Effector memory CD8-positive, alpha-beta T cell (primary cell): ENCODE measurements at regions not wholly inside any gene's neighbourhood (a gene's known extent, or its start where the extent isn't known, plus 50 kb on each side); places are given as distances from the start of the nearest gene placed in this dataset.

ENCODE experiments used
- ATAC-seq: fragments of 150-1000 bp; cut with Tn5 transposase; replicated peaks from 2 replicates; pipeline ENCODE4 v1.10.0; 2021; ENCODE audit warnings: mild to moderate bottlenecking, moderate library complexity
- DNase-seq, 3 experiments: peaks; one replicate each; pipeline ENCODE4 v3.0.0; 2021
- H3K27ac Mint-ChIP-seq, 2 donors: one replicate each; pipeline ENCODE4 v1.8.0; 2022; ENCODE audit warnings: mild to moderate bottlenecking in 2 of 2, mixed read lengths in 2 of 2, moderate library complexity in 2 of 2
- H3K27me3 Mint-ChIP-seq, 2 donors: one replicate each; pipeline ENCODE4 v1.8.0; 2022; ENCODE audit warnings: mixed read lengths in 2 of 2
- H3K36me3 Mint-ChIP-seq: one replicate; pipeline ENCODE4 v1.8.0; 2022; ENCODE audit warnings: mild to moderate bottlenecking, moderate library complexity, mixed read lengths; ENCODE audit not compliant: insufficient read depth
- H3K4me1 Mint-ChIP-seq, 2 donors: one replicate each; pipeline ENCODE4 v1.8.0; 2022; ENCODE audit warnings: low read depth in 2 of 2, mixed read lengths in 2 of 2
- H3K4me3 Mint-ChIP-seq, 2 donors: one replicate each; pipeline ENCODE4 v1.8.0; 2022; ENCODE audit warnings: mild to moderate bottlenecking in 2 of 2, mixed read lengths in 2 of 2, moderate library complexity in 2 of 2
- H3K9me3 Mint-ChIP-seq, 2 donors: one replicate each; pipeline ENCODE4 v1.8.0; 2022; ENCODE audit warnings: mixed read lengths in 2 of 2

DNA sequence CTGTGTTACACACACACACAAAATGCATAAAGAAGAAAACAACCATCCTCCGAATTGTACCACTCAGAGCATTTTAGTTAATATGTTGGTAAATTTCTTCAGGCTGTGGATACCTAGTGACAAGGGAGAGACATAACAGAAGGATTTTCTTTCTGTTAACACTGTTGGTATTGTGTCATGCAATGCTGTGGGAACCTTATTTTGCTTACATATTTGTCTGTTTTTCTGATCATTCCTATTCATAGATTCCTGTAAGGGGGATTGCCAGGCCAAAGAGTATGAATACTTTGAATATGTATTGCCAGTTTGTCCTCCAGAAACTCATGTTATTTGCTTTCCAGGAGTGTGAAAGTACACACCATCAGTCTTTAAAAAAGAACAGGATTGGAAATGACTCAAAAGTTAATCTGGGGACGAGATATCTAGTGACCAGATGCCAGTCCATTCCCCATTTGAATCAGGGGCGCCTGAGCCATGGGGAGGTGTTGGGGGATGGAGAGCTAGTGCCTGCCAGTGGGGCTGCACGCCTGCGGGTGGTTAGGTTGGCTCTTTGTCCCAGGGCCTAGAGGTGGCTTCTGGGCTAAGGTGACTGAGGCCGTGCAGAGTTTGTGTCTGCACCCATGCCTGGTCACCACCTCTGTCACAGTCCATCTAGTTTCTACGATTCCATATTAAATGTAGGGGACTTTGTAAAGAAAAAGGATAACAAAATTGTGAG, 142.0 kb downstream of the PTPN20 start:
- H3K9me3 Mint-ChIP-seq: peaks cover 0 to 1% of the 10 kb centered on the region in 2 donors
- no peak overlapping the region for H3K4me3 Mint-ChIP-seq
- DNase-seq: no peak
- H3K27ac Mint-ChIP-seq: no peak overlapping the region
- peaks cover 0 to 5% of the 10 kb centered on the region in 2 donors for H3K27me3 Mint-ChIP-seq
- ATAC-seq: no peak
- H3K4me1 Mint-ChIP-seq: peaks cover 3 to 4% of the 10 kb centered on the region in 2 donors
- no peaks in the 10 kb centered on the region for H3K36me3 Mint-ChIP-seq

DNA sequence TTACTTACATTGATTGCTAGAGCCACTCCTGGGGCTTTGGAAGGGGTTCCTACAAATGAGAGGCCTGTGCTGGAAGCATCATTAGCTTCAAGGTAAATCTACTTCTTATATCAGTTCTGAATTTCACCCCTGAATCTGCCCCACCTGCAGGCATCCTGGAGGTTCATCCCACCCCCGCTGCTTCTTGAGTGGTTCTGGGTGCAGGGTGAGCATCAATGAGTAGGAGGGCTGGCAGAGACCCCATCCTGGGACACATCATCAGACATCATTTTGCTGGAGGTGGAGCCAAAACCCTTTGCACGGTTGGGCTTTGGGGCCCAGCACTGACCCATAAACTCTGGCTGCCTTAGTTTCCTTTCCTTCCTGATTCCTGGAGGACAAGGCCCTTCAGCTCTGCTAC, 143.7 kb downstream of the PTPN20 start:
- DNase-seq (no peak), ATAC-seq (no peak)
- Mint-ChIP-seq H3K27ac (no peak overlapping the region), H3K27me3 (peaks cover 10 to 18% of the 10 kb centered on the region in 2 donors), H3K9me3 (peaks cover 0 to 1% of the 10 kb centered on the region in 2 donors), H3K36me3 (no peaks in the 10 kb centered on the region), H3K4me1 (peaks cover 0 to 2% of the 10 kb centered on the region in 2 donors), H3K4me3 (no peak overlapping the region)

DNA sequence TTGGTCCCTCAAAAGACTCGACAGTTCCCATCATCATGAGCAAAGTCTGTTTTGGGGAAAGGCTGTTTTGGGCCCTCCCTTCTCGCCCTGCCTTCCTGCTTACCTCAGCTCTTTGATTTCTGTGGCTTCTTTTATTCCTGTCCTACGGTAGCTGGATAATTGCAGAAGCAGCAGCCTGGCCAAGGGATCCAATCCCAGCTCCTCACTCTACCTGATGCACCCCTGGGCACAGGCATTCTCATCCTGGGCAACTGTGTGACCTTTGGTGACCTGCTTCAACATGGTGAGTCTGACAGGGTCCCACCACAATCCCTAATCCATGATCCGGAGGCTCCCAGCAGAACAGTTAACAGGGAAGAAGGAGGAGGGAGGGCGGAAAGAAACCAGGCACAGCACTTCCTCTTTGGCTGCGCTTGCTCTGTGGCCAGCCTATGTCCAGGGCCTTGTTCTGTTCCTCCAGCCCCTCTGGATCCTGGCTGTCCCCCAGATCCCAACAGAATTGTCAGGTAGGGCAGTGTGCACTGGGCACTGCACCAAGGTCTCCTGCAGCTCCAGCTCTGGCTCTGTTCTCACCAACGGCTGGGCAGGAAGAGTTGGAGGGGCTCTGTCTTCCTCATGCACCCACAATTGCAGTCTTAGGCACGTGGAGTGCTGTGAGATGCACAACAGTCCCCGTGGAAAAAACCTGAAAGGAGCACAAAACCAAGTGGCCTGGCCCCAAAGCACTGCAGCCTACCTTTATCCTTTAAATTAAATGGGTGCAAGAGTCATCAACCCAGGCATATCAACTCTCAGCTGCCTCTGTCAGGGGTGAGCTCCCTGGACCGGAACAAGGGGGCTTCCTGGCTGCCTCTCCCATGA, 144.4 kb downstream of the PTPN20 start:
- peaks cover 0 to 2% of the 10 kb centered on the region in 2 donors for H3K4me1 Mint-ChIP-seq
- peaks cover 0 to 1% of the 10 kb centered on the region in 2 donors for H3K9me3 Mint-ChIP-seq
- ATAC-seq (no peak), DNase-seq (no peak)
- H3K4me3 Mint-ChIP-seq: no peak overlapping the region
- no peak overlapping the region for H3K27ac Mint-ChIP-seq
- no peaks in the 10 kb centered on the region for H3K36me3 Mint-ChIP-seq
- peaks cover 10 to 18% of the 10 kb centered on the region in 2 donors for H3K27me3 Mint-ChIP-seq

DNA sequence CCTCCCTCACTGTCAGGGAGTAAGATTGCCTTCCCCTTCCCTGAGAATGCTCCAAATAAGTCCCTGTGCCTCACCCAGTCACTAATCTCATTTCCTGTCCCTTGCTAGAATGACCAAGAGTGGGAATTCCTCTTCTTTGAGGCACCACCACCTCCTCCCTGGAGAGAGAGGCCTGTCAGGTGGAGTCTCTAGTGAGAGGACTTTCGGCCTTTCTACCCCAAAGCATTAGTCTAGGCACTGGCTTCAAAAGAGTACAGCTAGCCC, 145.0 kb downstream of the PTPN20 start:
- no peak overlapping the region for H3K4me3 Mint-ChIP-seq
- H3K36me3 Mint-ChIP-seq: no peaks in the 10 kb centered on the region
- H3K27me3 Mint-ChIP-seq: peaks cover 10 to 18% of the 10 kb centered on the region in 2 donors
- H3K9me3 Mint-ChIP-seq: peaks cover 0 to 1% of the 10 kb centered on the region in 2 donors
- ATAC-seq: no peak
- peaks cover 0 to 2% of the 10 kb centered on the region in 2 donors for H3K4me1 Mint-ChIP-seq
- DNase-seq: no peak
- H3K27ac Mint-ChIP-seq: no peak overlapping the region

DNA sequence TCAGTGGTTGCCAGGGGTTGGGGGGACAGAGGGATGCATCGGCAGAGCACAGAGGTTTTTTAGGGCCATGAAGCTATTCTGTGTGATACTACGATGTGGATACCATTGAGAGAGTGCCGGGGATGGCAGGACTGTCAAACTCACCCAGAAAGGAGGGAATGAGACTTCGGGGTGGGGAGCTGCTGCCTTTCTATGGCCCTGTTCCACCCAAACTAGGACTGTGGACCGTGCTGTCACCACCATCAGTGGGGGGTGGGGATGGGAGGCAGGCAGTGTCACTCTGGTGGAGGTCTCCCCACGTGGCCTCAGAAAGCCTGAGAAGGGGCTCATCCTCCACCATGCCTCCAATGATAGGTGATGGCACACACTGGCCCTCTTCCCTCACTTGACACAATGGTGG, 146.2 kb downstream of the PTPN20 start:
- ATAC-seq (no peak), DNase-seq (no peak)
- Mint-ChIP-seq H3K4me1 (peaks cover 0 to 2% of the 10 kb centered on the region in 2 donors), H3K9me3 (peaks cover 0 to 1% of the 10 kb centered on the region in 2 donors), H3K36me3 (no peaks in the 10 kb centered on the region), H3K27me3 (peaks cover 10 to 18% of the 10 kb centered on the region in 2 donors), H3K27ac (no peak overlapping the region), H3K4me3 (no peak overlapping the region)

DNA sequence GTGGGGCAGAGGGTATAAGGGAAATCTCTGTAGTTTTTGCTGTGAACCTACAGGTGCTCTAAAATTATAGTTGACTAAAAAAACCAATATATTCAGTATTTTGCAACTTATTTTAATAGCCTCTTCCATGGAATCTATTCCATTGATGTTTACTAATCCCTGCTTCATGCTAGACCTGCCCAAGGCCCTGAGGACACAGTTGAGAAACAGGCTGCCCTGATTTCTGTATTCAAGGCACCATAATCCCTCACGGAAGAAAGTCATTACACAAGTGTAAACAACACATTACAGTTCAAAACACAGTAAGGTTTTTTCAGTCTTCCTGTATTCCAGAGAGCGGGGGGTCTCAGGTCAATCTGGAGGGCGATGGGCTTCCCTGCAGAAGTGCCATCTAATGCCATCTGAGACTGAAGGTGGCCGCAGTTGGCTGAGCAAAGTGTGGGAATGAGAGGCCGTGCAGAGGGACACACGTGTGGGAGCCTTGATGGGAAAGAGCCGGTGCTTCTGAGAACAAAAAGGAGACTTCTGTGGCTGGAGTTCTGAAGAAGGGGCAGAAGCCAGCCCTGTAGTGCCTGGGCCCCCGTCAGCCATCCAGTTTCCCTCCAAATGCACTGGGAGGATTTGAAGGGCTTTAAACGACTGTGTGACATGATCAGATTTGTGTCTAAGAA, 146.9 kb downstream of the PTPN20 start:
- Mint-ChIP-seq H3K27me3 (peaks cover 16 to 18% of the 10 kb centered on the region in 2 donors), H3K4me3 (no peak overlapping the region), H3K9me3 (peaks cover 0 to 1% of the 10 kb centered on the region in 2 donors), H3K27ac (no peak overlapping the region), H3K4me1 (peaks cover 0 to 2% of the 10 kb centered on the region in 2 donors), H3K36me3 (no peaks in the 10 kb centered on the region)
- ATAC-seq: no peak
- no peak for DNase-seq

DNA sequence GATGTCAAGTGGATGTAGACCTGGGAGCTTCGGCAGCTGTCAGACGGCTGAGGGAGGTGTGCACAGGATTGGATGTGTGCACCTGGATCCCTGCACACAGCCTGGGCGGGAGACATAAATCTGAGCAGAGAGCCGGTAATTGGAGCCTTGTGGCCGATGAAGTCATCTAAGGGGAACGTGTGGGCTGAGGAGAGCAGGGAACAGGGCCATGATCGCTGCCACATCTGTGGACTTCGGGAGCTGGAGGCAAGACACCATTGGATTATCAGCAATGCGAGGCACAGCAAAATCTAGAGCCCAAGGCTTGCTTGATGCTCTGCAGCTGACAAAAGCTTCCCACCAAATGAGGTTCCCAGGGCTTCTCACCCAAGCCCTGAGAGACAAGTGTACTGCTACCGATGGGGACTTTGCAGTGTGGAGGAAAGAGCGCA, 147.7 kb downstream of the PTPN20 start:
- Mint-ChIP-seq H3K4me3 (no peak overlapping the region), H3K27ac (no peak overlapping the region), H3K9me3 (peaks cover 0 to 1% of the 10 kb centered on the region in 2 donors), H3K4me1 (peaks cover 0 to 2% of the 10 kb centered on the region in 2 donors), H3K27me3 (peaks cover 16 to 18% of the 10 kb centered on the region in 2 donors), H3K36me3 (no peaks in the 10 kb centered on the region)
- no peak for DNase-seq
- no peak for ATAC-seq

DNA sequence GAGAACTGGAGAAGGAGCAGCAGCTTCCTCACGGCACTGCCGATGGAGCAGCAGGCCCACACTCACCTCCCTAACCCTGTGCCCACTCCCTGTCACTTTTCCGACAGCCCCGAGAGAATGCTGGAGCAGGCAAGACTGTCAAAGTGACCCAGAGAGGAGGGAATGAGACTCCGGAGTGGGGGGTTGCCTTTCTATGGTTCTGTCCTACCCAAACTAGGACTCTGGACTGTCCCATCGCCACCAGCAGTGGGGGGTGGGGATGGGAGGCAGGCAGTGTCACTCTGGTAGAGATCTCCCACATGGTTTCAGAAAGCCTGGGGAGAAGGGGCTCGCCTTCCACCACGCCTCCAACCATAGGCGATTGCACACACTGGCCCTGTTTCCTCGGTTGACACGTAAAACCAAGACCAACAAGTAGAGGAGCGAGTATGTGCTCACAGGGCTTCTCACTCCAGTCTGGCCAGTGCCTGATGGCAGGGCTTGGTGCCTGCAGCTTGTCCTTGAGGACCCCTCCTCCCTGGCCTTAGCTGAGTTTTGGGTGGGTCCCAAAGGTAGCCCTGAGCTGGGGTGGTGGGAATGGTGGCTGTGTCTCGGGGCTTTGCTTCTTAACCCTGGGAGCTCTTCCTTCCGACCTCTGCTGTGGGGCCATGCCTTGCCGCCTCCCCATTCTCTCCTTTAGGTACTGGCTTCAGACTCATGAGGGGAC, 148.5 kb downstream of the PTPN20 start:
- H3K4me3 Mint-ChIP-seq: no peak overlapping the region
- no peak overlapping the region for H3K27ac Mint-ChIP-seq
- DNase-seq: no peak
- H3K9me3 Mint-ChIP-seq: peaks cover 0 to 1% of the 10 kb centered on the region in 2 donors
- H3K4me1 Mint-ChIP-seq: peaks cover 0 to 2% of the 10 kb centered on the region in 2 donors
- H3K36me3 Mint-ChIP-seq: no peaks in the 10 kb centered on the region
- ATAC-seq: no peak
- H3K27me3 Mint-ChIP-seq: peaks cover 16 to 18% of the 10 kb centered on the region in 2 donors

DNA sequence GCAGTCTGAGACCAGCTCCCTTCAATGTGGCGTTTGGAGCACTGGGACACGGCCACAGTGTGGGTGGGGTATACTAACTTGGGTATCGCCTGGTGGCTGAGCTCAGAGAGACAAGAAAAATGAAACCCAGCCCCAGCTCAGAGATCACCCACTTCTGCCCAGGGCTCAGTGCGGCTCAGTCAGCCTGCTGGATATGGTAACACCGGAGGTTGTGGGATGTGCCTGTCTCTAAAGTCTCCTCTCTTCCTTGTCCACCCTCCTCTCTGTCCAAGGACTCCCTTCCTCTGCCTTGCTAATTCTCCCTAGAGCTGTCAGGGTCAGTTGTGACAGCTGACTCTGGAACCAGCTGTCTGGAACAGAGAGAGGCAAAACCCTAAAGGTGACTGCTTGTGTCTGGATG, 149.1 kb downstream of the PTPN20 start:
- Mint-ChIP-seq H3K4me3 (no peak overlapping the region), H3K36me3 (no peaks in the 10 kb centered on the region), H3K9me3 (peaks cover 0 to 1% of the 10 kb centered on the region in 2 donors), H3K4me1 (peaks cover 0 to 2% of the 10 kb centered on the region in 2 donors), H3K27me3 (peaks cover 16 to 18% of the 10 kb centered on the region in 2 donors), H3K27ac (no peak overlapping the region)
- DNase-seq (no peak), ATAC-seq (no peak)

DNA sequence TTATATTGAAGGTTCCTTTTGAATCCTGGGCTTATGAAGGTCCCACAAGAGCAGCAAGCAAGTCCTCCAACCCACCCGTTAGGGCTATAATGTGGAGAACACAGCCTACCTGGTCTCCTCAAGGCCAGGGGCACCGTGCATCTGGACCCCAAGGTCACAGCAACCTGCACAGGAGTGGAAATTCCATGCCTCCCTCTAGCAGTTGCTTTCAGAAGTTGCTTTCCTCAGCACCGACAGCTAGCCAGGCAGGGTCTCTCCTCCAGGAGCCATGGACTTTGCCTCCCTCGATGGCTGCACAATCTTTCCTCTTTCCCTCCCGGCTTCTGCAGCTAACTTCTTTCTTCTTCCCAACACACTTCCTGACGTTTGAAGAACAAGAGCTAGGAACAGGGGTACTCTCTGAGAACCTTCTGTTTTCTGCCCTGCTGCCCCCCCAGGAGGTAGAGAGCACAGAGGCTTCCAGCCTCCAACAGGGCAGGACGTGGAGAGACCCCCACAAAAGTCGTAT, 149.8 kb downstream of the PTPN20 start:
- no peak overlapping the region for H3K27ac Mint-ChIP-seq
- peaks cover 0 to 2% of the 10 kb centered on the region in 2 donors for H3K4me1 Mint-ChIP-seq
- DNase-seq (no peak), ATAC-seq (no peak)
- H3K4me3 Mint-ChIP-seq: no peak overlapping the region
- H3K36me3 Mint-ChIP-seq: no peaks in the 10 kb centered on the region
- H3K27me3 Mint-ChIP-seq: peaks cover 13 to 16% of the 10 kb centered on the region in 2 donors
- H3K9me3 Mint-ChIP-seq: peaks cover 0 to 1% of the 10 kb centered on the region in 2 donors

DNA sequence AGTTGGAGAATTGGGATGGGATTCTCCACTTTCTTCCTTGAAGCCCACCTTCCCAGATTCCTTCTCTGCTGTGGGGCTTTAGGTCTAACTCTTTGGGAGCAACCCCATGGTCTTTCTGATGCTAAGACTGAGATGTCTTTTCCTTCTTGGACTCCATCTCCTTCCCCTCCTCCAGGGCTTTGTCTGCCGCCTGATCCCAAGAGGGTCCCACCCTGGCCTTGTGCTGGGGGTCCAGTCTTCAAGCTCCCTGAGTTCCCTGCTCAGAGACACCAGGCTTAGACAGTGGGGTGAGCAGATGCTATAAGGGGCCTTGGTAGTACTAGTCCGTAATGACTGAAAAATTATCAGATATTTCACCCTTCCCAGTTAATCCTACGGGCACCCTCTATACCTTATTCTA, 150.5 kb downstream of the PTPN20 start:
- Mint-ChIP-seq H3K9me3 (peaks cover 0 to 1% of the 10 kb centered on the region in 2 donors), H3K4me3 (no peak overlapping the region), H3K27ac (no peak overlapping the region), H3K4me1 (no peaks in the 10 kb centered on the region), H3K27me3 (peaks cover 13 to 16% of the 10 kb centered on the region in 2 donors), H3K36me3 (no peaks in the 10 kb centered on the region)
- ATAC-seq (no peak), DNase-seq (no peak)

DNA sequence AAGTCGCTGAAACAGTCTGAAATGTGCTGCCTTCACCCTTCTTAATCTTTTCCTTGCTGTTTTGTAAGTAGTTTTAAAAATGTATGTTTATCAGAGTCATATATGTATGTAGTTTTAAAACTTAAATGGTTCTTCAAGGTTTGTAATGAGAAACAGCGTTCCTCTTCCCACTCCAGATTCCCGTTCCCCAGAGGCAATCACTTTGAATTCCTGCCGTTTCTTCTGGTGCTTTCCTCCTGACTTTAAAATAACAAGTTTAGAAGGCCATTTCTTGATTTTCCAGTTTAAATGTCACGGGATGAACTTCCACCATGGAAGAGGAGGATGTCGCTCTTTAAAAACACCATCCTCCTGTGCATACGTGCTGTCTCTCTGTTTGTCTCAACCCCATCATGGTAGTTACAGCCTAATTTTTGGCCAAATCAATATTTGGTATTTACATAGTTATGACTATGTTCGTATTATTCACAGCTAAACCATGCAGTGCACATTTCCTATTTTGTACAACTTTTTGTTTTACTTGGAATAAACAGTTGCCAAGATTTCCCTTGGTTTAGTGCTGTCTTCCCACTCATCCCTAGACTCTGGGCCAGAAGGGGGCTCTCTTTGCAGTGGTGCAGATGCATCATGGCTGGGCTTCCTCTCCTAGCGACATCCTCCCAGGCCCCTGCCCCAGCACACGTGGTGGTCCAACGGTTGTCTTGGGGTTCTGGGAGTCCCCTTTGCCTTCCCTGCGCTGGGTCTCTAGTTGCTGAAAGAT, 151.4 kb downstream of the PTPN20 start:
- DNase-seq (no peak), ATAC-seq (no peak)
- no peaks in the 10 kb centered on the region for H3K9me3 Mint-ChIP-seq
- H3K4me3 Mint-ChIP-seq: no peak overlapping the region
- H3K27ac Mint-ChIP-seq: no peak overlapping the region
- H3K27me3 Mint-ChIP-seq: peaks cover 13 to 16% of the 10 kb centered on the region in 2 donors
- H3K4me1 Mint-ChIP-seq: no peaks in the 10 kb centered on the region
- H3K36me3 Mint-ChIP-seq: no peaks in the 10 kb centered on the region
